MM.1S (cell line): ENCODE measurements at regions not wholly inside any gene's neighbourhood (a gene's known extent, or its start where the extent isn't known, plus 50 kb on each side); places are given as distances from the start of the nearest gene placed in this dataset.

Experiments
- DNase-seq: peaks from one replicate; pipeline ENCODE4 v3.0.0-alpha.2; 2015
- H2AFZ ChIP-seq: fragments of 300-600 bp; sonication (generic); 2 replicates; pipeline ENCODE4 v1.6.0; 2016; ENCODE audit warnings: antibody characterized with exemption, low read length
- H3F3A ChIP-seq: fragments of 300-600 bp; sonication (generic); 2 replicates; pipeline ENCODE4 v1.6.1; 2016; ENCODE audit warnings: mild to moderate bottlenecking, antibody characterized with exemption, low read length, moderate library complexity, mixed read lengths; ENCODE audit not compliant: insufficient read depth
- H3K27ac ChIP-seq: fragments of 300-600 bp; sonication (generic); 2 replicates; pipeline ENCODE4 v1.5.1; 2016; ENCODE audit warnings: mild to moderate bottlenecking, low read length
- H3K27me3 ChIP-seq: fragments of 300-600 bp; sonication (generic); replicated peaks from 2 replicates; pipeline ENCODE4 v1.6.0; 2016; ENCODE audit warnings: low read length; ENCODE audit not compliant: insufficient read depth
- H3K36me3 ChIP-seq: fragments of 300-600 bp; sonication (generic); replicated peaks from 2 replicates; pipeline ENCODE4 v1.6.1; 2016; ENCODE audit warnings: mild to moderate bottlenecking, low read length, mixed read lengths; ENCODE audit not compliant: insufficient read depth
- H3K4me1 ChIP-seq: fragments of 300-600 bp; sonication (generic); 2 replicates; pipeline ENCODE4 v1.6.1; 2016; ENCODE audit warnings: low read length, mixed read lengths
- H3K4me2 ChIP-seq: fragments of 300-600 bp; sonication (generic); 2 replicates; pipeline ENCODE4 v1.6.0; 2016; ENCODE audit warnings: low read depth, low read length
- H3K4me3 ChIP-seq: fragments of 300-600 bp; sonication (generic); 2 replicates; pipeline ENCODE4 v1.5.1; 2016; ENCODE audit warnings: low read length, mixed read lengths
- H3K79me2 ChIP-seq: fragments of 300-600 bp; sonication (generic); 2 replicates; pipeline ENCODE4 v1.6.1; 2016; ENCODE audit warnings: mixed run types, low read length, mixed read lengths
- H3K9ac ChIP-seq: fragments of 300-600 bp; sonication (generic); 2 replicates; pipeline ENCODE4 v1.6.1; 2016; ENCODE audit warnings: low read length, mixed read lengths
- H3K9me2 ChIP-seq: fragments of 300-600 bp; sonication (generic); replicated peaks from 2 replicates; pipeline ENCODE4 v1.6.1; 2016; ENCODE audit warnings: mild to moderate bottlenecking, low read length, mixed read lengths; ENCODE audit not compliant: insufficient read depth
- H3K9me3 ChIP-seq: fragments of 300-600 bp; sonication (generic); replicated peaks from 2 replicates; pipeline ENCODE4 v1.6.1; 2016; ENCODE audit warnings: mild to moderate bottlenecking, low read length, mixed read lengths; ENCODE audit not compliant: insufficient read depth
- H4K20me1 ChIP-seq: fragments of 300-600 bp; sonication (generic); 2 replicates; pipeline ENCODE4 v1.6.1; 2016; ENCODE audit warnings: mild to moderate bottlenecking, low read length, moderate library complexity, mixed read lengths; ENCODE audit not compliant: insufficient read depth
- CTCF ChIP-seq: fragments of 300-600 bp; sonication (generic); IDR thresholded peaks from 2 replicates; pipeline ENCODE4 v1.5.1; 2016; ENCODE audit warnings: antibody characterized with exemption, low read length, mixed read lengths
- EZH2 ChIP-seq: fragments of 300-600 bp; sonication (generic); optimal IDR thresholded peaks from 2 replicates; pipeline ENCODE3; 2017; ENCODE audit warnings: low read depth, mild to moderate bottlenecking, antibody characterized with exemption, low read length, mixed read lengths
- EZH2phosphoT487 ChIP-seq: fragments of 300-600 bp; sonication (generic); IDR thresholded peaks from 2 replicates; pipeline ENCODE4 v1.6.1; 2018; ENCODE audit warnings: antibody characterized with exemption, low read length

- Histone ChIP-seq H3F3A (no peaks in the 10 kb centered on the region), H3K36me3 (no peaks in the 10 kb centered on the region), H3K27me3 (no peaks in the 10 kb centered on the region), H3K9me2 (no peaks in the 10 kb centered on the region), H4K20me1 (no peaks in the 10 kb centered on the region), H2AFZ (no peak overlapping the region), H3K4me1 (no peaks in the 10 kb centered on the region), H3K9ac (no peak overlapping the region), H3K27ac (no peak overlapping the region), H3K9me3 (no peaks in the 10 kb centered on the region), H3K79me2 (no peaks in the 10 kb centered on the region), H3K4me2 (no peak overlapping the region), H3K4me3 (no peak overlapping the region)
- no peak for DNase-seq
- TF ChIP-seq EZH2 (no peak), CTCF (no peak), EZH2phosphoT487 (no peak)
Measured at GRCh38 chr7:46079421-46079820, 158.3 kb upstream of the IGFBP3 start.

DNA sequence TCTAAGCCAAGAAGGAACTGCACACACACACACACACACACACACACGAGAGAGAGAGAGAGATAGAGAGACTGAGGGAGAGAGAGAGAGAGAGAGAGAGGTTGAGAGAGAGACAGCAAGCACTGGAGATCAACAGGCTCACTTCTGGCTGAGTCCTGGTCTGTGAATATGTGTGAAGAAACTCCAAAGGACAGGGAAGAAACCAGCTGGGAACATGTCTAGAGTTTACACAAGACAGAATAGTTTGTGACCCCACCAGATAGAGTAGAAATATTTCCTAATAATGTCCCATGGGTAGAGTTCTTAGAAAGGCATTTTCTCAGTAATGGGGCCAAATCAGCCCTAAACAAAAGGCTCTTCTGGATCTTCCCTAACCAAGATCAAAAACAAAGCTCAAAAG, 155.5 kb upstream of the IGFBP3 start:
- no peak overlapping the region for H3K4me3 ChIP-seq
- H2AFZ ChIP-seq: no peak overlapping the region
- TF ChIP-seq EZH2phosphoT487: no peak
- TF ChIP-seq CTCF: no peak
- no peak for TF ChIP-seq EZH2
- no peaks in the 10 kb centered on the region for H3K4me1 ChIP-seq
- no peaks in the 10 kb centered on the region for H3K27me3 ChIP-seq
- no peaks in the 10 kb centered on the region for H4K20me1 ChIP-seq
- no peaks in the 10 kb centered on the region for H3F3A ChIP-seq
- no peaks in the 10 kb centered on the region for H3K9me3 ChIP-seq
- H3K4me2 ChIP-seq: no peak overlapping the region
- H3K9me2 ChIP-seq: no peaks in the 10 kb centered on the region
- DNase-seq: no peak
- H3K27ac ChIP-seq: no peak overlapping the region
- no peaks in the 10 kb centered on the region for H3K79me2 ChIP-seq
- no peak overlapping the region for H3K9ac ChIP-seq
- H3K36me3 ChIP-seq: no peaks in the 10 kb centered on the region

DNA sequence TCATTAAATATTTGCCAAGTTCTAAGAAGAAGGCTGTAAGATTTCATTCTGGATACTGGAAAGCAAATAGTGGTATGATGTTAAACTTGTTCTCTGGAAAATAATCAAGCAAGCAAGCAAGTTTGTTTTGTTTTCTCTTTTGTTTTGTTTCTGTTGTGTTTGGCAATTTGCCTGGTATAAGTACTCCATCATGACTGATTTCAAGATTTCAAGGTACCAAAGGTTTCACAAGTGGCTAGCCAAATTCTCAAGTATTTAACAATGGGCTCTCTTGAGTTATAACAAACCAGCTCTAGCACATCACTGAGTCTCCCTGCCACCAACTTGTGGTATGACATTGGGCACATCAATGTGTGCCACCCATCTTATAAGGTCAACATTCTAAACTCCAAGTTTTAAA, 151.7 kb upstream of the IGFBP3 start:
- Histone ChIP-seq H3K79me2 (no peaks in the 10 kb centered on the region), H3K9me3 (no peaks in the 10 kb centered on the region), H2AFZ (no peak overlapping the region), H3K9me2 (no peaks in the 10 kb centered on the region), H3K4me2 (no peak overlapping the region), H3K9ac (no peak overlapping the region), H3K4me1 (no peaks in the 10 kb centered on the region), H3F3A (no peaks in the 10 kb centered on the region), H3K27ac (no peak overlapping the region), H3K36me3 (no peaks in the 10 kb centered on the region), H3K27me3 (no peaks in the 10 kb centered on the region), H3K4me3 (no peak overlapping the region), H4K20me1 (no peaks in the 10 kb centered on the region)
- no peak for DNase-seq
- TF ChIP-seq EZH2 (no peak), CTCF (no peak), EZH2phosphoT487 (no peak)

GRCh38 chr7:46071601-46072000, 150.5 kb upstream of the IGFBP3 start:
- H4K20me1 ChIP-seq: no peaks in the 10 kb centered on the region
- no peaks in the 10 kb centered on the region for H3F3A ChIP-seq
- H3K4me3 ChIP-seq: no peak overlapping the region
- H3K4me2 ChIP-seq: no peak overlapping the region
- H3K27ac ChIP-seq: no peak overlapping the region
- H3K4me1 ChIP-seq: no peaks in the 10 kb centered on the region
- H2AFZ ChIP-seq: no peak overlapping the region
- H3K9me3 ChIP-seq: no peaks in the 10 kb centered on the region
- no peaks in the 10 kb centered on the region for H3K79me2 ChIP-seq
- TF ChIP-seq EZH2phosphoT487: no peak
- no peak for TF ChIP-seq EZH2
- no peak for TF ChIP-seq CTCF
- H3K9ac ChIP-seq: no peak overlapping the region
- H3K36me3 ChIP-seq: no peaks in the 10 kb centered on the region
- no peak for DNase-seq
- H3K27me3 ChIP-seq: no peaks in the 10 kb centered on the region
- no peaks in the 10 kb centered on the region for H3K9me2 ChIP-seq
